Uterus (tissue), 3 donors: ENCODE measurements at regions not wholly inside any gene's neighbourhood (a gene's known extent, or its start where the extent isn't known, plus 50 kb on each side); places are given as distances from the start of the nearest gene placed in this dataset.
"Not testable (repeated sequence)": the region's sequence is repeated elsewhere in the genome, so short reads cannot be mapped to it uniquely, and the experiment has no call there.

Experiments used
- DNase-seq, 2 donors: peaks; one replicate each; pipeline ENCODE4 v3.0.0-alpha.2; 2019 to 2020
- H3K27ac ChIP-seq, 2 donors: fragments of 200-600 bp; sonication (generic); 1 replicate in 1 of 2; 2 replicates in 1 of 2; pipeline ENCODE4 v1.5.1; 2016 to 2018
- H3K27me3 ChIP-seq, 2 donors: fragments of 200-600 bp; sonication (generic); one replicate each; pipeline ENCODE4 v1.5.1; 2018 to 2019; ENCODE audit warnings: control low read depth in 1 of 2
- H3K36me3 ChIP-seq, 2 donors: fragments of 200-600 bp; sonication (generic); one replicate each; pipeline ENCODE4 v1.5.1; 2019; ENCODE audit warnings: control low read depth in 1 of 2
- H3K4me1 ChIP-seq, 2 donors: fragments of 200-600 bp; sonication (generic); one replicate each; pipeline ENCODE4 v1.5.1; 2018 to 2019; ENCODE audit warnings: control low read depth in 1 of 2
- H3K4me3 ChIP-seq, 2 donors: fragments of 200-600 bp; sonication (generic); 1 replicate in 1 of 2; 2 replicates in 1 of 2; pipeline ENCODE4 v1.5.1; 2018 to 2019; ENCODE audit warnings: mild to moderate bottlenecking in 1 of 2
- H3K9me3 ChIP-seq, 2 donors: fragments of 200-600 bp; sonication (generic); one replicate each; pipeline ENCODE4 v1.5.1; 2019; ENCODE audit warnings: control low read depth in 1 of 2
- POLR2A ChIP-seq, 2 donors: fragments of 450-650 bp; IDR thresholded peaks; one replicate each; pipeline ENCODE4 v1.6.1; 2016; ENCODE audit warnings: antibody characterized with exemption in 2 of 2, mild to moderate bottlenecking in 1 of 2, moderate library complexity in 1 of 2
- intact Hi-C: fragments of 100-400 bp; cut with DNase I; formaldehyde crosslinking; loops from one replicate; pipeline ENCODE4 v1.15.1; 2023; ENCODE audit warnings: low total_unique reads
- TF ChIP-seq, protein P1 (sequence below), 4 experiments: fragments of 200-600 bp in 2 of 4; fragments of 450-650 bp in 2 of 4; sonication (generic) in 2 of 4; IDR thresholded peaks; one replicate each; pipeline ENCODE4 v1.5.1; 2016 to 2019; ENCODE audit warnings: antibody characterized with exemption in 4 of 4, mild to moderate bottlenecking in 2 of 4, moderate library complexity in 1 of 4
- donor health status: DM: yes; HTN: yes; CAD: no.

- H3K36me3 ChIP-seq, H3K27ac ChIP-seq, H3K4me3 ChIP-seq, DNase-seq, H3K27me3 ChIP-seq, H3K4me1 ChIP-seq, H3K9me3 ChIP-seq, intact Hi-C loops: not testable (repeated sequence)
These were observed 54.5 kb upstream of the UNC13C start for GRCh38 chr15:53923741-53924140.

DNA sequence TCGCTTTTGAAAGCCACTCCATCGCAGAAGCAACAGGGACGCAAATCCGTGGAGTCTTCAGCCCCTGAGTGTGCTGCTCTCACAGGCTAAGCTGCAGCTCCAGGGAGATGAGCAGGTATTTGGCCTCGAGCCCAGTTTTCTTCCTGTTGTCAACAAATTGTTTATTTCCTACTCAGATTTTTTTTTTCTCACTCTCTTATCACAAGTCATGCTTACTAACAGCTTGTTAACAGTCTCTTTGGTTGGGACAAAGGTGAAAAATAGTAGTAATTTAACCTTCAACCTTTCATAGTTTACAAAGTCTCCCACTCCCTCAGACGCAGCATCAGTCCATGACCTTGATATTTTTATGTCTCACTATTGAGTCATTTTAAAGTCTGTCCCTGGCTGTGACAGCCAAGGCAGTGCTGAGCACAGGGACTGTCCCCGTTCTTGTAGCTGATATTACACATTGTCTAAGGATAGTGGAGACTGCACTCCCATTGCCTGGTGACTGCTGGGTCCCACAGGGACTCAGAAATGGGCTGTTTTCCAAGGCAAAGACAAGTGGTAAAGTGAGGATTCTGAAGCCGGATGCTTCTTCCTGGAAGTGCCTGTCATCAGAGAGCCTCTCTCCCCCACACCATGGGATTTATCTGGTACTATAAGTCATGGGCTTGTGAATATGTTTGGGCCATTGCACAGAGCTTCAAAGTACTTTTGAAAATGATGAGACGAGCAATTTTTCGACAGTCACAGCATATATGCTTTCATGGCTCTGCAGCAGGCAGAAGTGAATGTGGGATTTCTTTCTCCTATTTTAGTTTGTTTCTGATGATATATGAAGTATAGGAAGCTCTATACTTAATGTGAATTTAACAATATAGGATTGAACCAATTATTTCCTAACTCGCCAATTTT is 59.8 kb upstream of the UNC13C start:
- no peak overlapping the region for H3K27ac ChIP-seq
- no peaks in the 10 kb centered on the region for H3K9me3 ChIP-seq
- H3K36me3 ChIP-seq: no peaks in the 10 kb centered on the region
- H3K27me3 ChIP-seq: no peaks in the 10 kb centered on the region
- intact Hi-C loops: no loop called here
- no peak for DNase-seq
- H3K4me3 ChIP-seq: no peak overlapping the region
- no peak for TF ChIP-seq POLR2A (IDR thresholded peaks at IDR 0.05)
- TF ChIP-seq, protein P1, sequence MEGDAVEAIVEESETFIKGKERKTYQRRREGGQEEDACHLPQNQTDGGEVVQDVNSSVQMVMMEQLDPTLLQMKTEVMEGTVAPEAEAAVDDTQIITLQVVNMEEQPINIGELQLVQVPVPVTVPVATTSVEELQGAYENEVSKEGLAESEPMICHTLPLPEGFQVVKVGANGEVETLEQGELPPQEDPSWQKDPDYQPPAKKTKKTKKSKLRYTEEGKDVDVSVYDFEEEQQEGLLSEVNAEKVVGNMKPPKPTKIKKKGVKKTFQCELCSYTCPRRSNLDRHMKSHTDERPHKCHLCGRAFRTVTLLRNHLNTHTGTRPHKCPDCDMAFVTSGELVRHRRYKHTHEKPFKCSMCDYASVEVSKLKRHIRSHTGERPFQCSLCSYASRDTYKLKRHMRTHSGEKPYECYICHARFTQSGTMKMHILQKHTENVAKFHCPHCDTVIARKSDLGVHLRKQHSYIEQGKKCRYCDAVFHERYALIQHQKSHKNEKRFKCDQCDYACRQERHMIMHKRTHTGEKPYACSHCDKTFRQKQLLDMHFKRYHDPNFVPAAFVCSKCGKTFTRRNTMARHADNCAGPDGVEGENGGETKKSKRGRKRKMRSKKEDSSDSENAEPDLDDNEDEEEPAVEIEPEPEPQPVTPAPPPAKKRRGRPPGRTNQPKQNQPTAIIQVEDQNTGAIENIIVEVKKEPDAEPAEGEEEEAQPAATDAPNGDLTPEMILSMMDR (IDR thresholded peaks at IDR 0.05): no peak
- no peaks in the 10 kb centered on the region for H3K4me1 ChIP-seq

DNA sequence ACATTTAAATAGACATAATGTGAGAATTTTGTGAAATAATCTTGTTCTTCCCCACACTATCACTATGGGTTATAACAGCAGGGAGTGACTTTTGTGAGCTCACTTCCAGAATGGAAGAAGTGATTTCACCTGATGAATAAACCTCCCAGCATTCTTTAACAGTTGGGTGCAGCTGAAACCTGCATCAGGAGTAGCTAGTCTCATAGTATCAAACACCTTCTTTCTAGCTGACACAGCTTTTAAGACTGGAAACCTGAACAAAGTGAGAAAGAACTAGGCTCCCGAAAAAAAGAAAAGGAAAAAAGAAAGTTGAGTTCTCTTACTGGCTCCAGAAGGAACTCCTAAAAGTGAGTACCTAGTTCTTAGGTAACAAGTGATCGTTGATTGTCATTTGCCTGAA is 61.1 kb upstream of the UNC13C start:
- intact Hi-C loops: no loop called here
- Histone ChIP-seq H3K9me3 (no peaks in the 10 kb centered on the region), H3K36me3 (no peaks in the 10 kb centered on the region), H3K27me3 (no peaks in the 10 kb centered on the region), H3K4me3 (no peak overlapping the region), H3K4me1 (no peaks in the 10 kb centered on the region), H3K27ac (no peak overlapping the region)
- no peak for DNase-seq
- TF ChIP-seq, protein P1 (IDR thresholded peaks at IDR 0.05): no peak
- no peak for TF ChIP-seq POLR2A (IDR thresholded peaks at IDR 0.05)

GRCh38 chr15:53911431-53911830 is 66.8 kb upstream of the UNC13C start:
- no peak overlapping the region for H3K4me3 ChIP-seq
- H3K4me1 ChIP-seq: no peaks in the 10 kb centered on the region
- H3K27ac ChIP-seq: no peak overlapping the region
- intact Hi-C loops: no loop called here
- no peak for TF ChIP-seq POLR2A (IDR thresholded peaks at IDR 0.05)
- TF ChIP-seq, protein P1 (IDR thresholded peaks at IDR 0.05): no peak
- no peaks in the 10 kb centered on the region for H3K9me3 ChIP-seq
- DNase-seq: no peak
- no peaks in the 10 kb centered on the region for H3K36me3 ChIP-seq
- H3K27me3 ChIP-seq: no peaks in the 10 kb centered on the region

GRCh38 chr15:53910852-53911251 is 67.4 kb upstream of the UNC13C start:
- H3K4me3 ChIP-seq: no peak overlapping the region
- H3K9me3 ChIP-seq: no peaks in the 10 kb centered on the region
- TF ChIP-seq, protein P1 (IDR thresholded peaks at IDR 0.05): no peak
- TF ChIP-seq POLR2A (IDR thresholded peaks at IDR 0.05): no peak
- no peak for DNase-seq
- intact Hi-C loops: no loop called here
- H3K36me3 ChIP-seq: no peaks in the 10 kb centered on the region
- no peaks in the 10 kb centered on the region for H3K4me1 ChIP-seq
- no peaks in the 10 kb centered on the region for H3K27me3 ChIP-seq
- H3K27ac ChIP-seq: no peak overlapping the region
